Activated CD8-positive, alpha-beta T cell treated with anti-CD3 and anti-CD28 coated beads for 36 hours (primary cell): ENCODE measurements at regions not wholly inside any gene's neighbourhood (a gene's known extent, or its start where the extent isn't known, plus 50 kb on each side); places are given as distances from the start of the nearest gene placed in this dataset.

ENCODE experiments used
- ATAC-seq: fragments of 200-7000 bp; cut with Tn5 transposase; one replicate; pipeline ENCODE4 v1.10.0; 2021; ENCODE audit warnings: mild to moderate bottlenecking, moderate library complexity
- CTCF ChIA-PET: fragments of 350-600 bp; sonication (Branson Sonifier 250); formaldehyde crosslinking; loops from one replicate; lab custom pipeline; 2021; ENCODE audit warnings: antibody characterized with exemption; lab: Charles Lee
- POLR2A ChIA-PET: fragments of 350-600 bp; sonication (Branson Sonifier 250); formaldehyde crosslinking; loops from one replicate; lab custom pipeline; 2021; ENCODE audit warnings: antibody characterized with exemption; lab: Charles Lee
- DNase-seq: peaks from one replicate; pipeline ENCODE4 v3.0.0-alpha.2; 2020
- H3K27ac Mint-ChIP-seq: one replicate; pipeline ENCODE4 v1.8.0; 2021; ENCODE audit warnings: mild to moderate bottlenecking, mixed read lengths
- H3K27me3 Mint-ChIP-seq: one replicate; pipeline ENCODE4 v1.8.0; 2021; ENCODE audit warnings: mixed read lengths
- H3K36me3 Mint-ChIP-seq: one replicate; pipeline ENCODE4 v1.8.0; 2021; ENCODE audit warnings: low read depth, mixed read lengths
- H3K4me1 Mint-ChIP-seq: one replicate; pipeline ENCODE4 v1.8.0; 2021; ENCODE audit warnings: low read depth, mixed read lengths
- H3K4me3 Mint-ChIP-seq: one replicate; pipeline ENCODE4 v1.8.0; 2021; ENCODE audit warnings: mild to moderate bottlenecking, moderate library complexity, mixed read lengths
- H3K9me3 Mint-ChIP-seq: one replicate; pipeline ENCODE4 v1.8.0; 2021; ENCODE audit warnings: mixed read lengths
- intact Hi-C: fragments of 100-400 bp; cut with micrococcal nuclease; formaldehyde crosslinking; loops from one replicate; pipeline ENCODE4 v1.10.0; 2022
- TF ChIP-seq, protein P1 (sequence below): fragments of 200-600 bp; IDR thresholded peaks from one replicate; pipeline ENCODE4 v1.8.0; 2022; ENCODE audit warnings: antibody characterized with exemption, mild to moderate bottlenecking

GRCh38 chr11:92505689-92506088, 281.1 kb downstream of the FAT3 start:
- DNase-seq (no peak), ATAC-seq (no peak)
- no peak overlapping the region for H3K27ac Mint-ChIP-seq
- TF ChIP-seq, protein P1, sequence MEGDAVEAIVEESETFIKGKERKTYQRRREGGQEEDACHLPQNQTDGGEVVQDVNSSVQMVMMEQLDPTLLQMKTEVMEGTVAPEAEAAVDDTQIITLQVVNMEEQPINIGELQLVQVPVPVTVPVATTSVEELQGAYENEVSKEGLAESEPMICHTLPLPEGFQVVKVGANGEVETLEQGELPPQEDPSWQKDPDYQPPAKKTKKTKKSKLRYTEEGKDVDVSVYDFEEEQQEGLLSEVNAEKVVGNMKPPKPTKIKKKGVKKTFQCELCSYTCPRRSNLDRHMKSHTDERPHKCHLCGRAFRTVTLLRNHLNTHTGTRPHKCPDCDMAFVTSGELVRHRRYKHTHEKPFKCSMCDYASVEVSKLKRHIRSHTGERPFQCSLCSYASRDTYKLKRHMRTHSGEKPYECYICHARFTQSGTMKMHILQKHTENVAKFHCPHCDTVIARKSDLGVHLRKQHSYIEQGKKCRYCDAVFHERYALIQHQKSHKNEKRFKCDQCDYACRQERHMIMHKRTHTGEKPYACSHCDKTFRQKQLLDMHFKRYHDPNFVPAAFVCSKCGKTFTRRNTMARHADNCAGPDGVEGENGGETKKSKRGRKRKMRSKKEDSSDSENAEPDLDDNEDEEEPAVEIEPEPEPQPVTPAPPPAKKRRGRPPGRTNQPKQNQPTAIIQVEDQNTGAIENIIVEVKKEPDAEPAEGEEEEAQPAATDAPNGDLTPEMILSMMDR: no peak
- no peaks in the 10 kb centered on the region for H3K27me3 Mint-ChIP-seq
- no peaks in the 10 kb centered on the region for H3K36me3 Mint-ChIP-seq
- ChIA-PET POLR2A (interaction anchor here (0.8 kb wide), 1 partner anchor 560 kb away, joined by 3 read pairs; no protein-coding TSS in a partner anchor), CTCF (no interaction called here)
- no peaks in the 10 kb centered on the region for H3K4me1 Mint-ChIP-seq
- intact Hi-C loops: no loop called here
- no peaks in the 10 kb centered on the region for H3K9me3 Mint-ChIP-seq
- H3K4me3 Mint-ChIP-seq: no peak overlapping the region

- CTCF ChIA-PET: no interaction called here
Measured at GRCh38 chr11:92506809-92507336, 282.3 kb downstream of the FAT3 start.

DNA sequence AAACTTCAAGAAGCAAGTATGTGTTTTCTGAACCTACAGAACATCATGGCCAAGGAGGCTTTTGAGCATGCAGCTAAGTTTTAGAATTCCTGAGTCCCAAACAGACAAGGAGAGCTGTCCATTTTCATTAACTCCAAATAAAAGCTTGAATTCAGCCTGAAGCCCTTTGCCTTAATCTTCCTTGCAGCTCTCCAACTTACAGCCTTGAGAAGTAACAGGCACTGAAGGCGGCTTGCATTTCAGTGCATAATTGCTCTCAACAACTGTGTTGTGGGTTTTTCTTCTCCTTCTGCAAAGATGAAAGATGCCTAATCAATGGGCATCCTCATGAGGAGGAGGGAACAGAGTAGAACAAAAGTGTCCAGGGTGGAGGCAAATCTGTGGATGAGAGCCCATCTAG, 286.0 kb downstream of the FAT3 start:
- H3K36me3 Mint-ChIP-seq: no peaks in the 10 kb centered on the region
- H3K4me3 Mint-ChIP-seq: no peak overlapping the region
- ChIA-PET POLR2A (no interaction called here), CTCF (no interaction called here)
- TF ChIP-seq, protein P1: no peak
- no peaks in the 10 kb centered on the region for H3K9me3 Mint-ChIP-seq
- ATAC-seq (no peak), DNase-seq (no peak)
- intact Hi-C loops: no loop called here
- H3K4me1 Mint-ChIP-seq: no peaks in the 10 kb centered on the region
- no peaks in the 10 kb centered on the region for H3K27me3 Mint-ChIP-seq
- H3K27ac Mint-ChIP-seq: no peak overlapping the region

More at GRCh38 chr11:92506809-92507336, 282.3 kb downstream of the FAT3 start:
- H3K4me1 Mint-ChIP-seq: no peaks in the 10 kb centered on the region
- H3K36me3 Mint-ChIP-seq: no peaks in the 10 kb centered on the region
- POLR2A ChIA-PET: no interaction called here
- H3K27ac Mint-ChIP-seq: no peak overlapping the region
- DNase-seq (no peak), ATAC-seq (no peak)
- H3K9me3 Mint-ChIP-seq: no peaks in the 10 kb centered on the region
- intact Hi-C loops: no loop called here
- no peak overlapping the region for H3K4me3 Mint-ChIP-seq
- no peaks in the 10 kb centered on the region for H3K27me3 Mint-ChIP-seq
- TF ChIP-seq, protein P1: no peak

DNA sequence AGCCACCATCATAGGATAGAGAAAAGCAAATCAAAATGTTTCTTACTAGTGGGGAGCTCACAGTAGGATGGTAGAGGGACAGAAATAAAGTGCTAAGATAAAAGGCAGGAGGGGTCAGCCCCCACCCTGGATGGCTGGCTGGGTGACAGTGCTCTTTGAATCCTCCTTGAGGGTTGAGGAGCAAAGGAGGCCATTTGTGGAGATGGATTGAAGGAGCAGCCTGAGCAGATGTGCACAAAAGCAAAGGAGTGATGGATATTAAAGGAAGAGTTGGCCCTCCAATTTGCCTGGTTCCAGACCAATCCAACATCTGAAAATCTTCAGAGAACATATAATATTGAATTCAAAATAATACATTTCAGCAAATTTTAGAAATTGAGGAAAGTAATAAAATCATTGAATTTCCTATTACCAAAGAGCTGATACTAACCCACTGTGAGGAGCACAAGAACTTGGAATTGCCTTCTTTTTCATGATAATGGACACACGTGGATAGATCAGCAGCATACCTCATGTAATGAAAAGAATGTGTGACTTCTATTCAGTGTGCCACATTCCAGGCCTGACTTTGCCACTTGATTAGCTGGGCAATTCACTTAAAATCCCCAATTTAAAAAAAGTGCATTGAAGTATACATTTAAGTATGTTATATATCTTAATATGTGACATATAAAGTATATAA, 287.0 kb downstream of the FAT3 start:
- Mint-ChIP-seq H3K27ac (no peak overlapping the region), H3K27me3 (no peaks in the 10 kb centered on the region), H3K4me1 (no peaks in the 10 kb centered on the region), H3K36me3 (no peaks in the 10 kb centered on the region), H3K4me3 (no peak overlapping the region), H3K9me3 (peaks cover 1% of the 10 kb centered on the region)
- ATAC-seq (no peak), DNase-seq (no peak)
- intact Hi-C loops: no loop called here
- TF ChIP-seq, protein P1: no peak
- POLR2A ChIA-PET: no interaction called here
- CTCF ChIA-PET: no interaction called here

- H3K4me1 Mint-ChIP-seq: no peaks in the 10 kb centered on the region
- H3K4me3 Mint-ChIP-seq: no peak overlapping the region
- POLR2A ChIA-PET: no interaction called here
- ATAC-seq (no peak), DNase-seq (no peak)
- no peaks in the 10 kb centered on the region for H3K27me3 Mint-ChIP-seq
- TF ChIP-seq, protein P1: no peak
- no peaks in the 10 kb centered on the region for H3K36me3 Mint-ChIP-seq
- no peak overlapping the region for H3K27ac Mint-ChIP-seq
- intact Hi-C loops: no loop called here
- CTCF ChIA-PET: no interaction called here
- peaks cover 4% of the 10 kb centered on the region for H3K9me3 Mint-ChIP-seq
Measured at GRCh38 chr11:92512204-92512569, 287.6 kb downstream of the FAT3 start.
